Loucy (cell line): ENCODE measurements at regions not wholly inside any gene's neighbourhood (a gene's known extent, or its start where the extent isn't known, plus 50 kb on each side); places are given as distances from the start of the nearest gene placed in this dataset.

ENCODE experiments used
- CTCF ChIP-seq: fragments of 200-600 bp; sonication (generic); conservative IDR thresholded peaks from 2 replicates; pipeline ENCODE4 v1.5.1; 2014; ENCODE audit warnings: mild to moderate bottlenecking, antibody characterized with exemption, low read length
- EZH2phosphoT487 ChIP-seq: fragments of 200-600 bp; IDR thresholded peaks from 2 replicates; pipeline ENCODE4 v1.6.1; 2018; ENCODE audit warnings: antibody characterized with exemption, mild to moderate bottlenecking, moderate library complexity, borderline replicate concordance

DNA sequence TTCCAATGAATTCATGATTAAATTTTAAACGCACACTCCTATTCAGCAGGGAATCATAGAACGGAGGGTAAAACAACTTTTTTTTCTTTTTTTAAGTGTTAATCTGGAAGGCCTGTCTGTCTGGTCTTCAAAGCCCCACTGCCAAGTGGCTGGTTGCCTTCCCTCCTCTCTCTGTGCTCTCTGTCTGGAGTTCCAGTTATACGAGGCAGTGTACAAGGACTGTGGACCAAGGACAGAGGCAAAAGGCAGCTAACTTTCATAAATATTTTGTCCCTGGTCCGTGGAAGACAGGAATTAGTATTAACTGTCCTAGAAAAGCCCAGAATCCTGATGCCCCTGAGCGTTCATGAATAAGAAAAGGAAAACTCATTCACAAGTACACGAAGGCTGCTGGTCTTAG is 164.0 kb upstream of the E2F8 start:
- no peak for TF ChIP-seq CTCF
- no peak for TF ChIP-seq EZH2phosphoT487
